Type B pancreatic cell (in vitro differentiated cells): ENCODE measurements at regions not wholly inside any gene's neighbourhood (a gene's known extent, or its start where the extent isn't known, plus 50 kb on each side); places are given as distances from the start of the nearest gene placed in this dataset.

Experiments
- DNase-seq: peaks from one replicate; pipeline ENCODE4 v3.0.0; 2021; ENCODE audit warnings: mixed read lengths; ENCODE audit not compliant: unreplicated experiment; ENCODE audit errors: extremely low spot score
- H3K27ac Mint-ChIP-seq: 2 replicates; pipeline ENCODE4 v1.8.0; 2021; ENCODE audit warnings: mild to moderate bottlenecking, mixed read lengths
- H3K27me3 Mint-ChIP-seq: 2 replicates; pipeline ENCODE4 v1.8.0; 2021; ENCODE audit warnings: mixed read lengths
- H3K36me3 Mint-ChIP-seq: 2 replicates; pipeline ENCODE4 v1.8.0; 2021; ENCODE audit warnings: mixed read lengths
- H3K4me1 Mint-ChIP-seq: one replicate; pipeline ENCODE4 v1.8.0; 2021; ENCODE audit warnings: mixed read lengths; ENCODE audit not compliant: unreplicated experiment
- H3K4me3 Mint-ChIP-seq: 2 replicates; pipeline ENCODE4 v1.8.0; 2021; ENCODE audit warnings: mild to moderate bottlenecking, mixed read lengths
- H3K9me3 Mint-ChIP-seq: 2 replicates; pipeline ENCODE4 v1.8.0; 2021; ENCODE audit warnings: mixed read lengths
- CTCF ChIP-seq: fragments of 200-600 bp; sonication (generic); conservative IDR thresholded peaks from 2 replicates; pipeline ENCODE4 v1.5.0; 2021; ENCODE audit warnings: antibody characterized with exemption, mild to moderate bottlenecking

- Mint-ChIP-seq H3K9me3 (peaks cover 14% of the 10 kb centered on the region), H3K4me1 (no peaks in the 10 kb centered on the region), H3K27me3 (no peaks in the 10 kb centered on the region), H3K4me3 (no peak overlapping the region), H3K27ac (no peak overlapping the region), H3K36me3 (no peaks in the 10 kb centered on the region)
- DNase-seq: no peak
- no peak for TF ChIP-seq CTCF
Measured at GRCh38 chr7:10568891-10569290, 404.8 kb upstream of the PHF14 start.

GRCh38 chr7:10571759-10572158 is 401.9 kb upstream of the PHF14 start:
- DNase-seq: no peak

GRCh38 chr7:10577866-10578374 is 395.8 kb upstream of the PHF14 start:
- Mint-ChIP-seq H3K9me3 (no peaks in the 10 kb centered on the region), H3K4me3 (no peak overlapping the region), H3K4me1 (peaks cover 5% of the 10 kb centered on the region), H3K27me3 (no peaks in the 10 kb centered on the region), H3K36me3 (no peaks in the 10 kb centered on the region), H3K27ac (no peak overlapping the region)
- DNase-seq: no peak
- TF ChIP-seq CTCF: no peak

More at GRCh38 chr7:10571759-10572158, 401.9 kb upstream of the PHF14 start:
- TF ChIP-seq CTCF: no peak
- no peak overlapping the region for H3K27ac Mint-ChIP-seq
- no peak overlapping the region for H3K4me3 Mint-ChIP-seq
- no peaks in the 10 kb centered on the region for H3K36me3 Mint-ChIP-seq
- no peaks in the 10 kb centered on the region for H3K9me3 Mint-ChIP-seq
- H3K4me1 Mint-ChIP-seq: no peaks in the 10 kb centered on the region
- H3K27me3 Mint-ChIP-seq: no peaks in the 10 kb centered on the region

- no peaks in the 10 kb centered on the region for H3K36me3 Mint-ChIP-seq
- no peak for TF ChIP-seq CTCF
- peaks cover 5% of the 10 kb centered on the region for H3K4me1 Mint-ChIP-seq
- no peaks in the 10 kb centered on the region for H3K27me3 Mint-ChIP-seq
- no peaks in the 10 kb centered on the region for H3K9me3 Mint-ChIP-seq
- no peak overlapping the region for H3K4me3 Mint-ChIP-seq
- DNase-seq: no peak
- no peak overlapping the region for H3K27ac Mint-ChIP-seq
Measured at GRCh38 chr7:10579561-10579960, 394.1 kb upstream of the PHF14 start.

- Mint-ChIP-seq H3K36me3 (no peaks in the 10 kb centered on the region), H3K9me3 (no peaks in the 10 kb centered on the region), H3K27me3 (no peaks in the 10 kb centered on the region), H3K27ac (no peak overlapping the region), H3K4me3 (no peak overlapping the region), H3K4me1 (no peaks in the 10 kb centered on the region)
- no peak for DNase-seq
- no peak for TF ChIP-seq CTCF
Measured at GRCh38 chr7:10584886-10585285, 388.8 kb upstream of the PHF14 start.

GRCh38 chr7:10588084-10588483 is 385.6 kb upstream of the PHF14 start:
- no peak overlapping the region for H3K4me3 Mint-ChIP-seq
- H3K27ac Mint-ChIP-seq: no peak overlapping the region
- H3K36me3 Mint-ChIP-seq: no peaks in the 10 kb centered on the region
- H3K4me1 Mint-ChIP-seq: no peaks in the 10 kb centered on the region
- DNase-seq: no peak
- no peak for TF ChIP-seq CTCF
- H3K27me3 Mint-ChIP-seq: no peaks in the 10 kb centered on the region
- no peaks in the 10 kb centered on the region for H3K9me3 Mint-ChIP-seq
